ENCODE measurements at regions not wholly inside any gene's neighbourhood (a gene's known extent, or its start where the extent isn't known, plus 50 kb on each side); places are given as distances from the start of the nearest gene placed in this dataset.

DNA sequence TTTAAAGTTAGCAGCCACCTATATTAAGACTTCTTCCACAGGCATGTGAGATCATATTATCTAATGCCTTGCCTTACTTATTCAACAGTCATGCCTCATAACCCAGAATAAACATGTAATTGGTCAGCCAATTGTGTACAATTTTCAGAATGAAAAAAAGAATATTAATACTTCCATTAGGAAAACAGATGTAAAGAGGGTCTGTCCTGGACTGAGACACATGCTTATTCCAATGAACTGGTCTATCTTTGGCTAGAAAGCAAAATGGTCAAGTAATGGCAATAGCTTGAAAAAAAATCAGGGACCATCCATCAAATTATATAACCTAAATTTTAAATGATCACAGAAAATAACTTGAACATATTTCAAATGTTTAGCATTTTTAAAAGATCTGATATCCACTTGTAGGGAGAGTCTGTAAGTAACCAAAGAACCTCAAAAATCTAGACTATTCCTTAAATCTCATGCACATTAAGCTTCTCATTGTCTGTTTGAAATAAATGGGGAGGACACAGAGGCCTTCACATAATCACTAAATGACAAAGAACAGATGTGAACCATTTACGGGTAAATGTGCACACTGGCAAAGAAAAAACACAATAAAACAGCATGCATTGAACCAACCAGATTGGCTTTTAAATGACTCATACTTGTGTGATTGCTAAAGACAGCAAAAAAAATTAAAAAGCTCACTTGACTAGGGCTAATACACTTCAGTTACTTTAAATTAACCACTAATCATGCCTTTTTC is 568.8 kb upstream of the PCDH15 start:
- TF ChIP-seq, protein P1, sequence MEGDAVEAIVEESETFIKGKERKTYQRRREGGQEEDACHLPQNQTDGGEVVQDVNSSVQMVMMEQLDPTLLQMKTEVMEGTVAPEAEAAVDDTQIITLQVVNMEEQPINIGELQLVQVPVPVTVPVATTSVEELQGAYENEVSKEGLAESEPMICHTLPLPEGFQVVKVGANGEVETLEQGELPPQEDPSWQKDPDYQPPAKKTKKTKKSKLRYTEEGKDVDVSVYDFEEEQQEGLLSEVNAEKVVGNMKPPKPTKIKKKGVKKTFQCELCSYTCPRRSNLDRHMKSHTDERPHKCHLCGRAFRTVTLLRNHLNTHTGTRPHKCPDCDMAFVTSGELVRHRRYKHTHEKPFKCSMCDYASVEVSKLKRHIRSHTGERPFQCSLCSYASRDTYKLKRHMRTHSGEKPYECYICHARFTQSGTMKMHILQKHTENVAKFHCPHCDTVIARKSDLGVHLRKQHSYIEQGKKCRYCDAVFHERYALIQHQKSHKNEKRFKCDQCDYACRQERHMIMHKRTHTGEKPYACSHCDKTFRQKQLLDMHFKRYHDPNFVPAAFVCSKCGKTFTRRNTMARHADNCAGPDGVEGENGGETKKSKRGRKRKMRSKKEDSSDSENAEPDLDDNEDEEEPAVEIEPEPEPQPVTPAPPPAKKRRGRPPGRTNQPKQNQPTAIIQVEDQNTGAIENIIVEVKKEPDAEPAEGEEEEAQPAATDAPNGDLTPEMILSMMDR (IDR thresholded peaks at IDR 0.05): no peak
- TF ChIP-seq POLR2AphosphoS5 (IDR thresholded peaks at IDR 0.05) (no peak), POLR2A (IDR thresholded peaks at IDR 0.05) (no peak), EP300 (IDR thresholded peaks at IDR 0.05) (no peak)

All from sigmoid colon (tissue), 4 donors.